ENCODE measurements at regions not wholly inside any gene's neighbourhood (a gene's known extent, or its start where the extent isn't known, plus 50 kb on each side); places are given as distances from the start of the nearest gene placed in this dataset.
"Not testable (repeated sequence)": the region's sequence is repeated elsewhere in the genome, so short reads cannot be mapped to it uniquely, and the experiment has no call there.

DNA sequence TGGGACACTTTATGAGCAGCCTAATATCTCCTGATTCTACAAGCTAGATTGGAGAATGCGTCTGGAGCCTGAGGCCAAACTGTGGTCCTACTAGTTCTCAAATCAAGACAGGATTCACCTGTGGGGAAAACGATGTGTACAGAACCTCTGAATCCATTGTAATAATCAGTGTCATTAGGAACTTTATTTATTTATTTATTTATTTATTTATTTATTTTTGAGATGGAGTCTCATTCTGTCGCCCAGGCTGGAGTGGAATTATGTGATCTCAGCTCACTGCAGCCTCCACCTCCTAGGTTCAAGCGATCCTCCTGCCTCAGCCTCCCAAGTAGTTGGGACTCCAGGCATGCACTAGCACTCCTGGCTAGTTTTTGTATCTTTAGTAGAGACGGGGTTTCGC, 52.6 kb upstream of the KIF26B start:
- DNase-seq (ENCODE audit: low read depth, low spot score) = not testable (repeated sequence)

DNA sequence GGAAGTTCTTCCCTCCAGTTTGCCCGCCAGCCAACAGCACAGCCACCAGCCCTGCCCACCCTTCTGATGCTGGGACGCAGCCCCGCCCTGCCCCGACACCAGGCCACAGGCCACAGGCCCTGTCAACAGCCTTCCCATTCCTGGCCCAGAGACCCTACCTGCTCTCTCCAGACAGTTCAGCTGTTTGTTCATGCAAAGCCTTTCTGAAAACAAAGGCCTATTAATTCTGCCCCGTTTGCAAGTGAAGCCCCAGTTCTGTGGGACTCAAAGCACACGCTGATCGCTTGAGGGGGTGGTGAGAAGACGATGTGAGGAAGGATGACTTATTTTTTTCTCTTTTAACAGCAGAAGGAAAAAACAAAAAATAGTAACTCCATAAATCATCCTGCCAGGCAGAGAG, 55.4 kb upstream of the KIF26B start:
- DNase-seq (ENCODE audit: low read depth, low spot score) = no peak

DNA sequence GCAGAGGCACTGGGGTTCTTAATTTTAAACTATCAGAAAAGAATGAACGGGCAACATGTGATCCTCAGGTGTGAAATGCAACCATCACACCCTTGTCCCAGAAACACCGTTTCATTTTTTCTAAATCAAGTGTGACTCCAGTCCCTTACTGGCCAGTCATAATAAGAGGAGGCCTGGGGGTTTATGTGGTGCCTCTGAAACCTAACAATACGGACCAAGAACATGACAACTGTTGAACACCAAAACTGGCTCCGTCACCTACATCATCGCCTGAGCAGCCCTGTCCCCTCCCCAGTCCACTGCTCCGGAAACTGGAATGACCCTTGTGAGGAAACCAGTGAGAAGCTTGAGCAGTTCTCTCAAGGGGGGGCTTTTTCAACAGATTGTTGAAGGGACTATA, 55.9 kb upstream of the KIF26B start:
- DNase-seq (ENCODE audit: low read depth, low spot score) = no peak

DNA sequence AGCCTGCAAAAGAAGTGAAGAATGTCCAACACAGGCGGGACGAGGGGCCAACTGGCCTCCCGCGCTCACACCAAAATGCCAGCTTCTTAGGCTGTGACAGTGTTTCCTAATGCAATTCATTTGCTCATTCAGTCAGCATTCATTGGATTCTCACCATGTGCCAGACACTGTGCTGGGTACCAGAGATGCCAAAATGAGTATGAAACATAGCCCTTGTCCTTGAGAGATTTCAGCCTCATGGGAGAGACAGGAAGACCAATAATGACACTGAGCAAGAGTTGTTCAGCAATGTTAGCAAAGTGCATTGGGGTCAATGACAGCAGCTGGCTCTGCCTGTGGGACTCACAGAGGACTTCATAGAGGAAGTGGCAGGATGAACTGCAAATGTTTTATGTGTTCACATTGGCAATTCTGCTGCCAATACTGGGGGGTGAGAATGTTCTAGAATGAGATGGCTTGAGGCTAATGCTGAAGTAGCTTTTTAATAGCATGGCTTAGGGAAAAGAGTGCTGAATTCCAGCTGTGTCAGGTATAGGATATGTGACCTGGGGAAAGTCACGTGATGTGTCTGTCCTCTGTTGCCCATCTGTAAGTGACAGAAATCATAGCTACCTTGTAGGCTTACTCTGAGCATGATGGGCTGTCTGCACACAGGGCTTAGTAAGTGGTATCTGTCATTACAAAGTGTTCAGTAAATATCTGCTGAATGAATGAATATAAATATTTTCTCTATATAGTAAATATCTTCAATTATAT, 58.3 kb upstream of the KIF26B start:
- no peak for DNase-seq (ENCODE audit: low read depth, low spot score)

DNA sequence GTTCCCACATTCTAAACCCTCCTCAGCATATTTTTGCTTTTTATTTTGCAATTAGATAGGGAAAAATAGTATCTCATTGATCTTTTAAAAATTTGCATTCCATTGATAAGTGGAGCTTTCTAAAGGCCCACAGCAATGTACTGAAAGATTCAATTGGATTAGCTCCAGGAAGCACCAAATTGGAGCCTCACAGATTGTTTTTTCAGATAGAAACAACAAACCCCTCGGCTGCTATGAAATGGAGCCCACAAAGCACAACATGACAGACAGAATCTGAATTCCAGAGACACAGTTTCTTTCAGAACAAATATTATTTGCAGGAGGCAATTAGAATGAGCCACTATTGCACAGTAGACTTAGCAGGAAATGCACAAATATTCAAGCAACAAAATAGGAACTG, 58.9 kb upstream of the KIF26B start:
- DNase-seq (ENCODE audit: low read depth, low spot score) = no peak

DNA sequence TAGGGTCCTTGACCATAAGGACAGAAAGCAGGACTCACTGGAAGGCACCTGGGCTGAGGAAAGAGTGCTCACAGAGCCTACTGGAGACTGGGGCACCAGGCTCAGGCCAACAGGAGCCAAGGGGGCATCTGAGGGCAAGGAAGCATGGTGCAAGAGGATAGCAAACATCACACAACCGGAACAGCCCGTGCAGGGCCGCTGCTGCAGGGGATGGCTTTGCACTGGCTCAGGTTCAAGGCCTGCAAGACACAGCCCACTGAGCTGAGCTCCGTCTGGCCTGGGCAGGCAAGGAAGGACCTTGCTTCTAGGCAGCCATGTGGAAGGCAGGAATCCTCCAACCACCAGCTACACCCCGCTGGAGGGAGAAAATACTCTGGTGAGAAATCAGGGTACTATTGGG, 59.8 kb upstream of the KIF26B start:
- DNase-seq (ENCODE audit: low read depth, low spot score) = no peak

DNA sequence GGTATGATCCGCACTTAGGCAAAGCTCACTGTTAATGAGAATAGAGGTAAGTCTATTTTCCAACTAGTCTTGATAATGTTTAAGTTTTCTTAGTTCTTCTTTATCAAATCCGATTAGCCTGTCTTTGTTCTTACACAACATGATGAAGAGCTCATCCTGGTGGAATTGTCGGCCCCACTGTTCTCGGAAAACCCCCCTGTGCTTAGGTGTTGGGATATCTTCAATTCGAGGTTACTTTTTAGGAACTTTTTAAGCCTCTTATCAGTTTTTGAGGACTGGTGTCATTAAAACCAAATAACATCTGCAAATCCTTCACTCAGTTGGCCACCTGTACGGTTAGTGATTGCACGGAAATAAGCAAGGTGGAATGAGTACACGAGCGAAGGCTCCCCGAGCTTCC, 60.7 kb upstream of the KIF26B start:
- no peak for DNase-seq (ENCODE audit: low read depth, low spot score)

DNA sequence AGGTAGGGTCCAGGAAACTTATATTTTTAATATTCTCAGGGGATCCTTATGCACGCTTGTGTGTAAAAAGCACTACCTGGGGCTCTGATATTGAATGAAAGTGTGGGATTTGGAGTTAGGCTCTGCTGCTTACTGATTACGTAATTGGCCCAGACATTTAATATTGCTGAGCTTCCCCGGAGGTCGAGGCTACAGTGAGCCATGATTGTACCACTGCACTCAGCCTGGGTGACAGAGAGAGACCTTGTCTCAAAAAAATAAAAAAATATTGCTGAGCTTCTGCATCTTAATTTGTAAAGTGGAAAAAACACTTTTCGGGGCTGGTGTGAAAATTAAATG, 62.2 kb upstream of the KIF26B start:
- no peak for DNase-seq (ENCODE audit: low read depth, low spot score)

DNA sequence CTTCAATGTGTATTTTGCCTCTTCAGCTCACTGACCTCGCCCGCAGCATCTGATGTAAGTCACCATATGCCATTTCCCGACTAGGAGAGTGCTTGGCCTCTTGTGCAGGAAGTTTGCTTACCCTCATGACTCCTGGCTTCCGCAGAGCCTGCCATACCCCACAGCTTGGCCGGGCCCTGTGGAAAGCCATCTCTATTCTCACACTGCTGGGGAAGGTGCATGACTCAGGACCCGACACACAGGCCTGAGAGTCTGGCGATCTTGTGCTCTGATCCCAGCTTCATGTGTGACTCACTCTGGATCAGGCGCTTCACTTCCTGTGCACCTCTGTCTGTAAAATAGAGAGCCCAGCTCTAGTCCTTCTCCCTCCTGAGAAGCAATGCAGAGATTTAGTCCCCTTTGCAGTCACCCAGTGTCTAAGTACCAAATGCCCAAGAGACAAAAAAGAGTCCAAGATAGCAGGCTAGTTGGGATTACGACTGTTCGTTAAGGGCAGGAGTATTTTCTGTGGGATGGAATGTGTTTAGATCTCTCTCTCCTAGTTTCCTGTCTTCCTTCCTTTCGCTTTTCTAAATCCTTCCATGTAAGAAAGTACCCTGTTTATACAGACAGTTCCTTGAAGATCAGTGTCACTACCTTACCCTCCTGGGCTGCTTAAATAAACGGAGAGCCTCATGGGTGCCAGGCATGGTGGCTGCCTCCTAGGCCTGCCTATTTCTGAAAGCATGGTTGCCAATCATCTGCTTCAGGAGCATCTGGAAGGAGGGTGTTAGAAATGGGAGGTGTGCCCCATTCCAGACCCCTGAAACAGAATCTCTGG, 62.8 kb upstream of the KIF26B start:
- no peak for DNase-seq (ENCODE audit: low read depth, low spot score)

DNA sequence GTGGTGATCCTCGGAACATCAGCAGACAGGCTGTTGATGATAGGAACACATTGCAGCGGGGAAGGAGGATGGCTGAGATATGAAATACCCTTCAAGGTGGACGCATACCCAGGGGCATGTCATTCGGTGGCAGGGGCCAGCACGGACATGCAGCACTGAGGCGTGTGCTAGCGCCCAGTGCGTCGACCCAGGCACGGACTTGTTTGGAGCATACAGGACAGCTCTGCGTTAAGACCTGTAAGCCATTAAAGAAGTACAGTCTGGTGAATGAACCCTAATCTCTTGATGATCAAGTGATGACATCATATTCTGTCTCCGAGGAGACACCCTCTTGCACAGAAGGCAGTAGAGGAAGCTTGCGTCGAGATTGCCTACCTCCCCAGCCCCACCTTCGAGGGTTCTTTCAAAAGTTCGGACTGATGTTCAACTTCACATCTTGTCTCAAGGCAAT, 63.6 kb upstream of the KIF26B start:
- DNase-seq (ENCODE audit: low read depth, low spot score) = no peak

DNA sequence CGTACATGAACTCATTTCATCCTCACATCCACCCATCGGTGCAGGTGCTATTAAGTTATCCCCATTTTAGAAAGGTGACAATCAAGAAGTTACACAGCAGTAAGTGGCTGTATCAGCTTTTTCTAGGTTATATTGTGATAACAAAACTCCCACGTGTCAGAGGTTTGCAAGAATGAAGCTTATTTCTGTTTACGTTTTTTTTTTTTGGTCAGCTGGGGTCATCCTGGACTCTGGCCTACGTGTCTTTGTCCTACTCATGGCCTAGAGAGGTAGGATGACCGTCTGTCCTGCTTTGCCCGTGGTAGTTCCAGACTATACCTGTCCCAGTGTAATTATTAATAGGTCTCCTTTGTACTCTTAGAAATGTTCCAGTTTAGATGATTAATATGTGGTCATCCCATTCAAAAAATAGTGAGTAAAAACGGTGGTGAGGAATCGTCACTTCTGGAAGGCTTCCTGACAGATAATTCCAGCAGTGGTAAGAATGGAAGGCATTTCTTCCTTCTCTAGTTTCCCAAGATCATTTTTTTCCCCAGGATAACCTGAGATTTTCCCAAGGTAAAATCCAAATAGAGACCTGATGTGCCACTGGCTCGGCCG, 64.2 kb upstream of the KIF26B start:
- DNase-seq (ENCODE audit: low read depth, low spot score) = no peak

DNA sequence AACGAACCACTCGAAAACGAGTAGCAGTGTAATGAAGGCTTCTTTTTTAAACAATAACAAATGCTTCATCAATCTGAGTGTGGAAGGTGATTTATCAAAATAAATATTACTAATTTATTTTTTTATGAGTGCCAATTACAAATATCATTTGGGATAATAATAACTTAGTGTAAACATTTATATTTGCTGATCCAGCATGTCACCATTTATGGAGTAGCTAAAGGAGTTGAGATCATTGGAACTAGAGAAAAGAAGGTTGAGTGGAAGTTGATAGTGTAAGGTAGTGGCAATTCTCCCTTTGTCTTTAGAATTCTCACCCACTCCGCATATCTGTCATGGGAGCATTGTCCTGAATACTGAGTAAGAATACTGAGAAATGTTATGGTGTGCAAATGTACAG, 67.1 kb upstream of the KIF26B start:
- no peak for DNase-seq (ENCODE audit: low read depth, low spot score)

DNA sequence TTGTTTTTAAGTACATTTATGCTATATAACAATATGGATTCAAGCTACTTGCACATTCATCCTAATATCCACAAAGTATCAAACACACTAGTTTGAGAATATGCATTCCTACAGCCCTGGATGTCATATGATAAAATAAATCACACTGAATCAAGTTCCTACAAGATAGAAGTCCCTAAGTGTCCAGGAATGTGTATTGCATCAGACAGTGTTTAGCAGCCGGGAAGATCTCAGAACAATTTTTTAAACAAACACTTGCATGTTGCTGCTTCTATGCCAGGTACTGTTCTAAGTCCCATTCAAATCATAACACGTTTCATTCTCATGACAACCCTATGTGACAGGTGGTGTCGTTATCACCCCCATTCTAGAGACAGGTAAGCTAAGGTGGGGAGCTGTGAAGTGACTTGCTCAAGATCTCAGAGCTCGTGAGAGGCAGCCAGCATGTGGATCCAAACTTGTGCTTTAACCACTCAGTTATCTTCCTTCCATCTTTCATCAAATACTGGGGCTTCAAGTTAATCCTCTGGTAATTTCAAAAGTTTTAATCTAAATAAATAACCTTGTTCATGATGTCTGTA, 68.3 kb upstream of the KIF26B start:
- no peak for DNase-seq (ENCODE audit: low read depth, low spot score)

DNA sequence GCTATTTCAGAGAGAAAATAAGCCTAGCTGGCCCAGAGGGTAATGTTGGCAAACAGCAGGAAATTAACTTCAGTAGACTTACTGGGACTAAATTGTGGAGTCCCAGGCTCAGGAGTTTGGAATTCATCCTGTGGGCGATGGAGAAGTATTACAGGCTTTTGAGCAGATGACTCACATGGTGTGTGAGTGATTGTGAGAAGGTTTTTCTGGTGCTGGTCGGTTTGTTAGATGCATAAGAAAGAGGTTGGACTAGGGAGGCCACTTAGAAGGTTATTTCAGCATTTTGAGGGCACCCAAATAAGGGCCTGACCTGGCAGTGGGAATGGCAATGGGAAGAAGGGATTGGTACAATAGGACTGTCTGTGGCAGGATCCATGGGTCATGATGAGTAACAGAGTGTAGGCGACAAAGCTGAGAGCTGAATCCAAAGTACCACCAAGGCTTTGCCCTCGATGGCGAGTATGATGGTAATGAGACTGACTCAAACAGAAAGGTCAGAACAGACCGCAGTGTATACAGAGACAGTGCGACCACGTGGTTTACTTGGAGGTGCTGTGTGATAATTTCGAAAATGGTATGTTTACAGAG, 69.2 kb upstream of the KIF26B start:
- DNase-seq (ENCODE audit: low read depth, low spot score) = no peak

DNA sequence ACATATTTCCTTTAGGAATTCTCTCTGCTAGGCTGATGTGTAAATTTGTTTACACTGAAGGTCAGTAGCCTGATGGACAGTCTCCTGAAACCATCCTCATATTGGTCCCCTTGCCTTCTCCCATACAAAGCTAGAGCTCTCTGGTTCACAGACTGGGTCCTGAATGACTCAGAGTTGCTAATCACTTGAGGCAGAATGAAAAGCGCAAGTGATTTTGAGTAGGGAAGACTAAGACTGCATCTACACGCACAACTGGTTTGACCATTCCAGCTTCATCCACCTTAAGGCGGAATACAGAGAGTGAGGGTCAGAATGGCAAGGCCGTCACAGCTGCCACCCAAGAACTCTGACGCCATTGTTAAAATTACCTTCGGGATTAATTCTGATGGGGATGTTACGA, 70.2 kb upstream of the KIF26B start:
- DNase-seq (ENCODE audit: low read depth, low spot score) = no peak

DNA sequence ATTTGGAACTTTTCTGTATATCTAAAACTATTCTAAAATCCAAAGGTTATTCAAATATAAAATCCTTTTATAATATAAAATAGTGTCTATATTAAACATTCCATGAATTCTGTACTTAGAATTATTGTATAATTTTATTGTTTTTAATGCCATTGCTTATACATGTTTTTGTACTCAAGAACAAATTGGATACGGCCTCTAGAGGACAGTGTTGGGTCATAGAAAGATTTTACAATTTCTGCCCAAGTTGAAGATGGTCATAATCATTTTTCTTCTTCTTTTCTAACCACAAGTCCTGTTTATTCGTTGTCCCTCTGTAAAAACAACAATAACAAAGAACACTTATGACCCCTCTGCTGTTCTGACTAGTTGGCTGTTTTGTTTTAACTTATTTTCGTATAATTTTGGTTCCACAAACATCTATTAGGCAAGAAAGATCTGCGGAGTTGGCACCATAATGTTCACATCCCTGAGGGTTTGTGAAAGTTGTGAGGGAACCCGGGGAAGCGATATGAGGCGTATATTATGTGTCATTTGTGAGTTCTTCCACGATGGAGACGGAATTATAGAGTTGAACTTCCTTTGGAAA, 75.7 kb upstream of the KIF26B start:
- DNase-seq (ENCODE audit: low read depth, low spot score) = no peak

DNA sequence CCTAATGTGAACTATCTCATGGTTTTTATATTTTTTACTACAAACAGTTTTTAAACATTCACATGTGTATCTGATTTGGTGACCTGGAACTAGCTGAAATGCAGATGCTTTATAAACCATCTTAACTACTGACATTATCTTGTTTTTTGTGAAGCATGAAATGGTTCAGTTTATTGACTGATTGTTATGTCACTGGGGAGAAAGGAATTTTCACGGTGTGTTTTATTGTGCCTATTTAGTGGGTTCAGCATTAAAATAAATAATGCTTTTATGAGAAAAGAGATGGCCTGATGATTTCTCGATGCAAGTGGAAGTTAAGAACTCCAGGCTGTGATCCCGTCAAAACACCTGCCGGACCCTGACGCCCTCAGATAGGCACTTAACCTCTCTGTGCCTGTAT, 79.9 kb upstream of the KIF26B start:
- no peak for DNase-seq (ENCODE audit: low read depth, low spot score)

DNA sequence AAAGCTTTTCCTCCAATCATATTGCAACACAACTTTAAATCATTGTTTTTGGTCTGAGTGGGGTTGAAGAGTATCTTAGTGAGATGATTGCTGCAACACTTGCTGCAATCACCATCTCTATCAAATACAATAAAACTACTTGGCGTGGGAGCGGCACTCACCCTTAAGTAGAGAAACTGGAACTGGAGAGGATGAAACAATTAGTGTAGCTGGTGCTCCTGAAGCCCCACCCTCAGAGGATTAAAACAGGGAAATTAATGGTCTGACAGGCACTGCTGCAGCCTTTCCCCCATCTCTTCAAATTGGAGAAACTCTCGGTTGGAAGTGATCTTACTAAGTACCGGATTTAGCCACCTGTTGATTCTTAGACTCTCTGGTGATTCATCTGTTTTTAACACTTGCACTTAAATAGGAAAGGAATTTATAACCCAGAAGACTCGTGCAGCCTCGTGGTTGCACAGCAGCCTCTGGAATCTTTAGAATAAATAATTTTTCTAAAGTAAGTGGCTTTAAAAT, 80.5 kb upstream of the KIF26B start:
- no peak for DNase-seq (ENCODE audit: low read depth, low spot score)

DNA sequence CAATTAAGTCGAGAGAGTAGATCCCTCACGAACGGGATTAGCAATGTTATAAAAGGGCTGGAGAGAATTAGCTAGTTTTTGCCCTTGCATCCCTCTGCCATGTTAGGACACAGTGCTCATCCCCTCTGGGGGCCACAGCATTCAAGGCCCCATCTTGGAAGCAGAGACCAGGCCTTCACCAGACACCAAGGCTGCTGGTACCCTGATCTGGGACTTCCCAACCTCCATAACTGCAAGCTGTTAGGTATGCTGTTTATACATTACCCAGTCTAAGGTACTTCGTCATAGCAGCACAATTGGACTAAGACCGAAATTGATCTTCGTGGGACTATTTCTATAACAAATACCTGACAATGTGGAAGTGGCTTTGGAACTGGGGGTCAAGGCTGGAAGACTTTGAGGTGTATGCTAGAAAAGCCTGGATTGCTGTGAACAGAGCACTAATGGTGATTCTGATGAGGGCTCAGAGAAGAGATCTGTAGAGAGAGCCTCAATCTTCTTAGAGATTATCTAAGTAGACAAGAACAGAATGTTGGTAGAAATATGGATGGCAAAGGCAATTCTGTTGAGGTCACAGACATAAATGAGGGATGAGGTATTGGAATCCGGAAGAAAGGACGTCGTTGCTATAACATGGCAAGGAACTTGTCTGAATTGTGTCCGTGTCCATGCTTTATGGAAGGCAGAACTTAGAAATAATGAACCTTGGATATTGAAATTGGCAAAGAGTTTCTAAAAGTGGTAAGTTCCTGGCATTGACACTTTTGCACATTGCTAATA, 83.8 kb upstream of the KIF26B start:
- no peak for DNase-seq (ENCODE audit: low read depth, low spot score)

DNA sequence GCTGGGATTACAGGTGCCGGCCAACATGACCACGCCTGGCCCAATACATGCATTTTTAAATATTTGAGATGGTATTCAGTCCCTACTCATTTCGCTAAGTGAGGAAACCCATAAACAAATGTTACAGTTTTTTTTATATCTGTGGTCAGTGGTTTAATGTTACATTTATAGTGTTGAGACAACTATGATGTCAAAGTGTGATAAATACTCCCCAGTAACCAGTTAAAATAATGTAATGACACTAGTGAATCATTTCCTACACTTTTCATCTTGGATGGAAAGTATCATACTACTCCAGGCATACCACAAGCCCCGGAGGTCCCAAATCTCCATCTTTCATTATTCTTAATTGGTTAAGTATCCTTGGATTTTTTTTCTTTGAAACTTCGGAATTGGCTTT, 87.5 kb upstream of the KIF26B start:
- no peak for DNase-seq (ENCODE audit: low read depth, low spot score)
